C4-2B (cell line): ENCODE measurements at regions not wholly inside any gene's neighbourhood (a gene's known extent, or its start where the extent isn't known, plus 50 kb on each side); places are given as distances from the start of the nearest gene placed in this dataset.

ENCODE experiments used
- H3K27ac ChIP-seq: fragments of 450-650 bp; 2 replicates; pipeline ENCODE4 v1.5.1; 2017
- ZFX ChIP-seq: fragments of 450-650 bp; IDR thresholded peaks from 2 replicates; pipeline ENCODE4 v1.6.1; 2017
- TF ChIP-seq, protein P1 (sequence below): fragments of 450-650 bp; conservative IDR thresholded peaks from 2 replicates; pipeline ENCODE4 v1.5.1; 2017; ENCODE audit warnings: mild to moderate bottlenecking

DNA sequence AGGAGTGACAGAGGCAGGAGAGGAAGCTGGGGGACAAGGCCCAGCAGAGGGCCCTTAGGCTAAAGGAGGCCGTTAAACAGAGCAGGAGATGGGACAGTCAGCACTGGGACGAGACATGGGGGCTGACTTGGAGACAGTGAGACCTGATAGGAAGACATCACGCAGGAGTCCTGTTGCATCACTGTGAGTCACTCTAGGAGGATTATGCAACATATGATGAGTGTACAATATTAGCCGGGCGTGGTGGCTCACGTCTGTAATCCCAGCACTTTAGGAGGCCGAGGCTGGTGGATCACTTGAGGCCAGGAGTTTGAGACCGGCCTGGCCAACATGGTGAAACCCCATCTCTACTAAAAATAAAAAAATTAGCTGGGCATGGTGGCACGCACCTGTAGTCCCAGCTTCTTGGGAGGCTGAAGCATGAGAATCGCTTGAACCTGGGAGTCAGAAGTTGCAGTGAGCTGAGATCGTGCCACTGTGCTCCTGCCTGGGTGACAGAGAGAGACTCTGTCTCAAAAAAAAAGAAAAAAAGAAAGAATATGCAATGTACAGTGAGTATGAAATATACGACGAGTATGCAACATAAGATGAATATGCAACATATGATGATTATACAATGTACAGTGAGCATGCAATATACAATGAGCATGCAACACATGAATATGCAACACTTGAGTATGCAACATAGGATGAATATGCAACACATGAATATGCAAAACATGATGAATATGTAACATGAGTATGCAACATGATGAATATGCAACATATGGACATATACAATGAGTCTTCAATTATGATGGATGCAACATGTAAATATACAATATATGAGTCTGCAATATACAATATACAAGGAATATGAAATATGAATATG, 83.3 kb upstream of the ID2 start:
- no peak overlapping the region for H3K27ac ChIP-seq
- TF ChIP-seq, protein P1, sequence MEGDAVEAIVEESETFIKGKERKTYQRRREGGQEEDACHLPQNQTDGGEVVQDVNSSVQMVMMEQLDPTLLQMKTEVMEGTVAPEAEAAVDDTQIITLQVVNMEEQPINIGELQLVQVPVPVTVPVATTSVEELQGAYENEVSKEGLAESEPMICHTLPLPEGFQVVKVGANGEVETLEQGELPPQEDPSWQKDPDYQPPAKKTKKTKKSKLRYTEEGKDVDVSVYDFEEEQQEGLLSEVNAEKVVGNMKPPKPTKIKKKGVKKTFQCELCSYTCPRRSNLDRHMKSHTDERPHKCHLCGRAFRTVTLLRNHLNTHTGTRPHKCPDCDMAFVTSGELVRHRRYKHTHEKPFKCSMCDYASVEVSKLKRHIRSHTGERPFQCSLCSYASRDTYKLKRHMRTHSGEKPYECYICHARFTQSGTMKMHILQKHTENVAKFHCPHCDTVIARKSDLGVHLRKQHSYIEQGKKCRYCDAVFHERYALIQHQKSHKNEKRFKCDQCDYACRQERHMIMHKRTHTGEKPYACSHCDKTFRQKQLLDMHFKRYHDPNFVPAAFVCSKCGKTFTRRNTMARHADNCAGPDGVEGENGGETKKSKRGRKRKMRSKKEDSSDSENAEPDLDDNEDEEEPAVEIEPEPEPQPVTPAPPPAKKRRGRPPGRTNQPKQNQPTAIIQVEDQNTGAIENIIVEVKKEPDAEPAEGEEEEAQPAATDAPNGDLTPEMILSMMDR = no peak
- TF ChIP-seq ZFX = no peak

DNA sequence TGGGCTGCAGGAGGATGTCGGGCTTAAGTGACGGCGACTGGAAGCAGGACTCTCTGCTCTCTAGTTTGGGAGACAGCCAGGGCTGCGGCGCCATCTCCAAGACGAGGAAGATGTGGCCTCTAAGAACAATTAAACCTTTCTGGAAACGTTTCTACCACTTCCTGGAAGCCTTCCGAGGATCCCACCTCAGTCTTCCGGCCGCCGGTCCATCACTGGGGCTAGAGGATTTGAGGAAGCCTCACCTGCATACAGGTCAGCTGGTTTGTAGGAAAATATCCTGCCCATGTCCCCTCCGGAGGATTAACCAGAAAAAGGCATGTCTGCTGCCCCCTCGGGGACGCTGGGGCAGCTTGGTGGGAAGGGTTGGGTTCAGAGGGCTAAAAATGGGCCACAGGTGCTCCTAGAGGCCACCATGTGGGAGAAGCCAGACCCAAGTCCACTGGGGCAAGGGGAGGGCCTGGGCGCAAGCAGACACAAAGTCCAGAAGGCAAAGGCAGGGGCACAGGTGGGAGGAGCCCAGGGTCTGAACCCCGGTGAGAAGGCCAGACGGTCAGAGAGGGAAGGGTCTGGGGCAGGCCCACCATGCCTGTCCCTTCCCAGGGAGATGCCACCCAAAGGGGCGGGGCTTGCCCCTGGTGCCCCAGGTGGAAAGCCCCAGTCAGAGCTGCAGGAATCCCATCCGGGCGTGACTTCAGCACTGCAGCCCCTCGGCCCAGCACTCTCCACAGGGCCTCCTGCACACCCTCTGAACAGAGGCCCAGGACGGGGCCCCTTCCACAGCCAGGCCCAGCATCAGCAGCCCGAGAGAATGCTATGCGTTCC, 82.2 kb upstream of the ID2 start:
- no peak overlapping the region for H3K27ac ChIP-seq
- TF ChIP-seq, protein P1 = no peak
- TF ChIP-seq ZFX = no peak

DNA sequence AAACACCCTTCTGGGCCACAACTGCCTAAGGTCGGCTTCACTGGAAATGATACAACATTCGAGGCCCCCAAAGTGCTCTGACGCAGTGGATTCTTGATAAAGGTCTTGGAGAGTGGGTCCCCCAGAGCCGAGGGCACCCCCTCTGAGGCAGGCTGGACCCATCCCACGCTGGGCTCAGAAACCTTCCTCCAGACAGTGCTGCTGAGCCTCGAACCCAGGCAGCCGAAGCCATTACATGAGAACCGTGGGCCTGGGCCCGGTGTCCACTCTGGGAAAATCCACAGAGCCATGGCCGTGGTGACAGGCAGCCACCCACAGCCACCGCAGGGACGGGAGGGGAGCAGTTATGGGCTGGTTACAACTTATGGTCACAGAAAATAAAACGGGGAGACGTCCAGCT, 81.4 kb upstream of the ID2 start:
- no peak for TF ChIP-seq ZFX
- TF ChIP-seq, protein P1 = no peak
- no peak overlapping the region for H3K27ac ChIP-seq

DNA sequence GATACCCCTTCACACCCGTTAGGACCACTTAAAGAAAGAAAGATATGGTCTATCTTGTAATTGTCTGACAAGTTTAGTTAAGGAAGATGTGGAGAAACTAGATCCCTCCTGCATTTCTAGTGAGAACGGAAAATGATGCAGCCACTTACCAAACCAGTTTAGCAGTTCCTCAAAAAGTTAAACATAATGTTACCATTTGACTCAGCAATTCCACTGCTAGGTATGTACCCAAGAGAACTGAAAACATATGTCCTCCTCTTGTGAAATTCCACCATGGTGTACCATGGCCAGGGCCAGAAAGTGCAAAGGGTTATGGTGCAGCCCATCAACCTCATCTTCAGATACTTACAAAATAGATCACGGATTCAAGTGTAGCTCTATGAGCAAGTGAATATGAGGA, 79.0 kb upstream of the ID2 start:
- no peak overlapping the region for H3K27ac ChIP-seq
- no peak for TF ChIP-seq ZFX
- TF ChIP-seq, protein P1 = no peak

DNA sequence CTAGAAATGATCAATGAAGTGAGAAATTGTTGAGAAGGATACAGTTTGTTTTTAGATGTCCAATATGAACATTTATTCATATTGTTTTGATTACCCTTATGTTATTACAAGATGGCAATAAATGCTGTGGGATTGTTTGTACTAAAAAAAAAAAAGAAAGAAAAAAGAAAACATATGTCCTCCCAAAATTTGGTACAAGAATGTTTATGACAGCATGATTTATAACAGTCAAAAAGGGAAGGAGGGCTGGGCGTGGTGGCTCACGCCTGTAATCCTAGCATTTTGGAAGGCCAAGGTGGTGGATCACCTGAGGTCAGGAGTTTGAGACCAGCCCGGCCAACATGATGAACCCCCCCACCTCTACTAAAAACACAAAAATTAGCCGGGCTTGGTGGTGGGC, 78.5 kb upstream of the ID2 start:
- peak overlapping the region; percentile 30; the same call in 1 of the 2 replicates for H3K27ac ChIP-seq

DNA sequence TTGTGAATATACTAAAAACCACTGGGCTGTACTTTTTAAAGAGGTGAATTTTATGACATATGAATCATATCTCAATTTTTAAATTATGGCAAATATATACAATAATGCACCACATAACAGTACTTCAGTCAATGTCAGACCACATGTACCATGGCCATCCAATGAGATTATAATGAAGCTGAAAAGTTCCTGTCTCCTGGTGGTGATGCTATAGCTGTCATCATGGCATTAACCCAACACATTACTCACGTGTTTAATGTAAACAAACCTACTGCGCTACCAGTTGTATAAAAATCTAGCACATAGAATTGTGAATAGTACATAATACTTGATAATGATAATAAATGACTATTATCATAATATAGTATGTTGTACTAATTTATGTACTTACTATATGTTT, 77.6 kb upstream of the ID2 start:
- no peak overlapping the region for H3K27ac ChIP-seq
- TF ChIP-seq, protein P1 = no peak
- no peak for TF ChIP-seq ZFX

DNA sequence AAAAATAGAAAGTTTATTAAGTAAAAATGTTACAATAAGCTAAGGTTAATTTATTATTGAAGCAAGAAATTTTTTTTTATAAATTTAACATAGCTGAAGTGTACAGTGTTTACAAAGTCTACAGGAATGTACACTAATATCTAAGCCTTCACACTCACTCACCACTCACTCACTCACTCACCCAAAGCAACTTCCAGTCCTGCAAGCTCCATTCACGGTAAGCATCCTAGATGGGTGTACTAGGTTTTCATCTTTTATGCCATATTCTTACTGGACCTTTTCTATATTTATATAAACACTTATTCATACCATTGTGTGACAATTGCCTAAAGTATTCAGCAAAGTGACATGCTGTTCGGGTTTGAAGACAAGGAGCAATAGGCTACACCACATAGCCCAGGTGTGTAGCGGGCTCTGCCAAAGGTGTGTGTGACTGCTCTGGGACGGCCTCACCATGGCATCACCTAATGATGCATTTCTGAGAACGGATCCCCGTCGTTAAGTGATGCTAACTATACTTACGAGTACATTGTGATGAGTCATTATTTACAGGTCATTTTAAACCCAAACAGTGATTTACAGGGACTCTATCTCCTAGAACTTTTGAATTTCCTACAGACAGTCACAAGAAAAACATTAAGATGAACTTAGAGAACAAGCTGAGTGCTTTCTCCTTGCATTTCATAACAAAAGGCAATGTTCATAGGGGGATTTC, 76.3 kb upstream of the ID2 start:
- no peak overlapping the region for H3K27ac ChIP-seq
- no peak for TF ChIP-seq ZFX
- TF ChIP-seq, protein P1 = no peak
